Loucy (cell line): ENCODE measurements at regions not wholly inside any gene's neighbourhood (a gene's known extent, or its start where the extent isn't known, plus 50 kb on each side); places are given as distances from the start of the nearest gene placed in this dataset.

Source experiments
- H2AFZ ChIP-seq: fragments of 200-600 bp; sonication (generic); 2 replicates; pipeline ENCODE4 v1.6.0; 2016; ENCODE audit warnings: antibody characterized with exemption, mild to moderate bottlenecking, low read length, moderate library complexity
- H3F3A ChIP-seq: fragments of 200-600 bp; 2 replicates; pipeline ENCODE4 v1.6.0; 2016; ENCODE audit warnings: antibody characterized with exemption, low read depth, mild to moderate bottlenecking
- H3K27me3 ChIP-seq: fragments of 200-600 bp; sonication (generic); 2 replicates; pipeline ENCODE4 v1.6.1; 2014; ENCODE audit warnings: low read length, mild to moderate bottlenecking; ENCODE audit not compliant: insufficient read depth, poor library complexity, severe bottlenecking
- H3K36me3 ChIP-seq: fragments of 200-600 bp; sonication (generic); 2 replicates; pipeline ENCODE4 v1.6.1; 2016; ENCODE audit warnings: low read length; ENCODE audit not compliant: insufficient read depth
- H3K4me1 ChIP-seq: fragments of 200-600 bp; sonication (generic); 2 replicates; pipeline ENCODE4 v1.5.1; 2014; ENCODE audit warnings: low read length, mild to moderate bottlenecking; ENCODE audit not compliant: insufficient read depth, poor library complexity, severe bottlenecking
- H3K4me2 ChIP-seq: fragments of 200-600 bp; sonication (generic); 2 replicates; pipeline ENCODE4 v1.6.0; 2014; ENCODE audit warnings: antibody characterized with exemption, low read length, low read depth, mild to moderate bottlenecking; ENCODE audit not compliant: poor library complexity, severe bottlenecking
- H3K4me3 ChIP-seq: fragments of 200-600 bp; sonication (generic); 2 replicates; pipeline ENCODE4 v1.5.1; 2014; ENCODE audit warnings: low read length, mild to moderate bottlenecking, mixed read lengths; ENCODE audit not compliant: poor library complexity, severe bottlenecking
- H3K79me2 ChIP-seq: fragments of 200-600 bp; sonication (generic); 2 replicates; pipeline ENCODE4 v1.6.1; 2014; ENCODE audit warnings: low read length; ENCODE audit not compliant: insufficient read depth
- H3K9ac ChIP-seq: fragments of 200-600 bp; sonication (generic); 2 replicates; pipeline ENCODE4 v1.6.0; 2014; ENCODE audit warnings: mild to moderate bottlenecking, low read depth, low read length, moderate library complexity; ENCODE audit not compliant: poor library complexity, severe bottlenecking
- H3K9me2 ChIP-seq: fragments of 200-600 bp; sonication (generic); replicated peaks from 2 replicates; pipeline ENCODE4 v1.6.1; 2016; ENCODE audit warnings: low read depth, low read length, mixed read lengths
- H3K9me3 ChIP-seq: fragments of 200-600 bp; sonication (generic); 2 replicates; pipeline ENCODE4 v1.6.1; 2014; ENCODE audit warnings: mild to moderate bottlenecking, antibody characterized with exemption, low read length, low read depth; ENCODE audit not compliant: insufficient read depth
- H4K20me1 ChIP-seq: fragments of 200-600 bp; sonication (generic); 2 replicates; pipeline ENCODE4 v1.6.0; 2014; ENCODE audit warnings: antibody characterized with exemption, low read length, mild to moderate bottlenecking; ENCODE audit not compliant: insufficient read depth, poor library complexity, severe bottlenecking
- CTCF ChIP-seq: fragments of 200-600 bp; sonication (generic); conservative IDR thresholded peaks from 2 replicates; pipeline ENCODE4 v1.5.1; 2014; ENCODE audit warnings: mild to moderate bottlenecking, antibody characterized with exemption, low read length
- EZH2phosphoT487 ChIP-seq: fragments of 200-600 bp; IDR thresholded peaks from 2 replicates; pipeline ENCODE4 v1.6.1; 2018; ENCODE audit warnings: antibody characterized with exemption, mild to moderate bottlenecking, moderate library complexity, borderline replicate concordance

GRCh38 chr16:65415460-65415859, 293.6 kb upstream of the CDH11 start:
- Histone ChIP-seq H4K20me1 (no peaks in the 10 kb centered on the region), H3F3A (no peaks in the 10 kb centered on the region)

GRCh38 chr16:65414284-65414984, 292.6 kb upstream of the CDH11 start:
- no peaks in the 10 kb centered on the region for H3K4me1 ChIP-seq
- no peaks in the 10 kb centered on the region for H3K36me3 ChIP-seq
- H3K79me2 ChIP-seq: no peaks in the 10 kb centered on the region
- no peak for TF ChIP-seq CTCF
- no peaks in the 10 kb centered on the region for H3K9me3 ChIP-seq
- no peak overlapping the region for H2AFZ ChIP-seq
- H3K4me2 ChIP-seq: no peak overlapping the region
- no peak overlapping the region for H3K4me3 ChIP-seq
- H3K9me2 ChIP-seq: no peaks in the 10 kb centered on the region
- no peaks in the 10 kb centered on the region for H3F3A ChIP-seq
- no peaks in the 10 kb centered on the region for H4K20me1 ChIP-seq
- H3K9ac ChIP-seq: no peak overlapping the region
- H3K27me3 ChIP-seq: no peaks in the 10 kb centered on the region

More at GRCh38 chr16:65415460-65415859, 293.6 kb upstream of the CDH11 start:
- Histone ChIP-seq H3K4me2 (no peak overlapping the region), H3K36me3 (no peaks in the 10 kb centered on the region), H2AFZ (no peak overlapping the region), H3K9me3 (no peaks in the 10 kb centered on the region), H3K27me3 (no peaks in the 10 kb centered on the region), H3K4me3 (no peak overlapping the region), H3K79me2 (no peaks in the 10 kb centered on the region), H3K9ac (no peak overlapping the region), H3K4me1 (no peaks in the 10 kb centered on the region), H3K9me2 (no peaks in the 10 kb centered on the region)
- TF ChIP-seq CTCF: no peak
- no peak for TF ChIP-seq EZH2phosphoT487

- H3K4me1 ChIP-seq: no peaks in the 10 kb centered on the region
- no peak overlapping the region for H2AFZ ChIP-seq
- H3K9me3 ChIP-seq: no peaks in the 10 kb centered on the region
- H3K27me3 ChIP-seq: no peaks in the 10 kb centered on the region
- H3F3A ChIP-seq: no peaks in the 10 kb centered on the region
- H4K20me1 ChIP-seq: no peaks in the 10 kb centered on the region
- H3K4me3 ChIP-seq: no peak overlapping the region
- no peak overlapping the region for H3K9ac ChIP-seq
- H3K9me2 ChIP-seq: no peaks in the 10 kb centered on the region
- H3K4me2 ChIP-seq: no peak overlapping the region
- no peaks in the 10 kb centered on the region for H3K79me2 ChIP-seq
- no peaks in the 10 kb centered on the region for H3K36me3 ChIP-seq
- no peak for TF ChIP-seq CTCF
- TF ChIP-seq EZH2phosphoT487: no peak
These were observed 292.0 kb upstream of the CDH11 start for GRCh38 chr16:65413861-65414260.
